Progenitor cell of endocrine pancreas (in vitro differentiated cells): ENCODE measurements at regions not wholly inside any gene's neighbourhood (a gene's known extent, or its start where the extent isn't known, plus 50 kb on each side); places are given as distances from the start of the nearest gene placed in this dataset.
A peak's percentile ranks its signal among the peaks of the same experiment; 100 is the strongest.
"Not testable (repeated sequence)": the region's sequence is repeated elsewhere in the genome, so short reads cannot be mapped to it uniquely, and the experiment has no call there.

Source experiments
- DNase-seq: peaks from one replicate; pipeline ENCODE4 v3.0.0; 2021; ENCODE audit warnings: low spot score; ENCODE audit not compliant: unreplicated experiment
- H3K27ac Mint-ChIP-seq: 2 replicates; pipeline ENCODE4 v1.8.0; 2021; ENCODE audit warnings: mild to moderate bottlenecking, moderate library complexity, mixed read lengths
- H3K27me3 Mint-ChIP-seq: 2 replicates; pipeline ENCODE4 v1.8.0; 2021; ENCODE audit warnings: mixed read lengths
- H3K36me3 Mint-ChIP-seq: 2 replicates; pipeline ENCODE4 v1.8.0; 2022; ENCODE audit warnings: mixed read lengths; ENCODE audit not compliant: insufficient read depth
- H3K4me1 Mint-ChIP-seq: 2 replicates; pipeline ENCODE4 v1.8.0; 2021; ENCODE audit warnings: low read depth, mixed read lengths
- H3K4me3 Mint-ChIP-seq: 2 replicates; pipeline ENCODE4 v1.8.0; 2021; ENCODE audit warnings: low read depth, mild to moderate bottlenecking, moderate library complexity, mixed read lengths
- H3K9me3 Mint-ChIP-seq: 2 replicates; pipeline ENCODE4 v1.8.0; 2021; ENCODE audit warnings: low read depth, mixed read lengths
- CTCF ChIP-seq: fragments of 200-600 bp; sonication (generic); IDR thresholded peaks from one replicate; pipeline ENCODE4 v1.5.0; 2021; ENCODE audit warnings: antibody characterized with exemption, mild to moderate bottlenecking; ENCODE audit not compliant: unreplicated experiment

GRCh38 chr6:112967974-112968373 is 620.8 kb downstream of the RFPL4B start:
- no peak for TF ChIP-seq CTCF
- peaks cover 2% of the 10 kb centered on the region for H3K4me1 Mint-ChIP-seq
- peaks cover 19% of the 10 kb centered on the region for H3K9me3 Mint-ChIP-seq
- H3K36me3 Mint-ChIP-seq, result no peaks in the 10 kb centered on the region
- no peak for DNase-seq
- H3K27me3 Mint-ChIP-seq, result no peaks in the 10 kb centered on the region
- no peak overlapping the region for H3K4me3 Mint-ChIP-seq
- peak overlapping the region; percentile 37 for H3K27ac Mint-ChIP-seq

GRCh38 chr6:112971651-112972050 is 624.5 kb downstream of the RFPL4B start:
- Mint-ChIP-seq H3K9me3 (peaks cover 25% of the 10 kb centered on the region), H3K27ac (no peak overlapping the region), H3K4me3 (no peak overlapping the region), H3K36me3 (no peaks in the 10 kb centered on the region), H3K4me1 (peaks cover 2% of the 10 kb centered on the region), H3K27me3 (no peaks in the 10 kb centered on the region)
- no peak for DNase-seq
- no peak for TF ChIP-seq CTCF

GRCh38 chr6:112974931-112975330 is 627.8 kb downstream of the RFPL4B start:
- not testable (repeated sequence) for H3K36me3 Mint-ChIP-seq, H3K27me3 Mint-ChIP-seq, H3K4me1 Mint-ChIP-seq, H3K9me3 Mint-ChIP-seq, DNase-seq, H3K4me3 Mint-ChIP-seq, H3K27ac Mint-ChIP-seq

- not testable (repeated sequence) for H3K27me3 Mint-ChIP-seq, H3K4me1 Mint-ChIP-seq, DNase-seq, H3K36me3 Mint-ChIP-seq, H3K4me3 Mint-ChIP-seq, H3K27ac Mint-ChIP-seq, H3K9me3 Mint-ChIP-seq
Observed at GRCh38 chr6:112976579-112976978, 629.4 kb downstream of the RFPL4B start.

GRCh38 chr6:112979830-112980229 is 632.7 kb downstream of the RFPL4B start:
- no peaks in the 10 kb centered on the region for H3K27me3 Mint-ChIP-seq
- H3K27ac Mint-ChIP-seq, result no peak overlapping the region
- H3K4me1 Mint-ChIP-seq, result no peaks in the 10 kb centered on the region
- no peak for TF ChIP-seq CTCF
- H3K36me3 Mint-ChIP-seq, result no peaks in the 10 kb centered on the region
- DNase-seq, result no peak
- peaks cover 6% of the 10 kb centered on the region for H3K9me3 Mint-ChIP-seq
- no peak overlapping the region for H3K4me3 Mint-ChIP-seq

- Mint-ChIP-seq H3K36me3 (no peaks in the 10 kb centered on the region), H3K4me1 (no peaks in the 10 kb centered on the region), H3K27me3 (no peaks in the 10 kb centered on the region), H3K4me3 (no peak overlapping the region), H3K27ac (no peak overlapping the region), H3K9me3 (no peaks in the 10 kb centered on the region)
- no peak for DNase-seq
- TF ChIP-seq CTCF, result no peak
Observed at GRCh38 chr6:112980676-112981075, 633.5 kb downstream of the RFPL4B start.
